Astrocyte of the spinal cord (primary cell): ENCODE measurements at regions not wholly inside any gene's neighbourhood (a gene's known extent, or its start where the extent isn't known, plus 50 kb on each side); places are given as distances from the start of the nearest gene placed in this dataset.

Source experiments
- DNase-seq: peaks from one replicate; pipeline ENCODE4 v3.0.0; 2011; ENCODE audit warnings: low read depth, low spot score
- H3K4me3 ChIP-seq: 2 replicates; pipeline ENCODE4 v1.5.1; 2011; ENCODE audit warnings: low read depth, mild to moderate bottlenecking, low read length, moderate library complexity
- in situ Hi-C: cut with HindIII; loops from 2 replicates; pipeline ENCODE4 v1.10.0; 2017; ENCODE audit warnings: low sequenced_read_pairs
- TF ChIP-seq, protein P1 (sequence below): IDR thresholded peaks from 2 replicates; pipeline ENCODE4 v1.5.1; 2012; ENCODE audit warnings: low read depth, mild to moderate bottlenecking, low read length, inconsistent platforms

DNA sequence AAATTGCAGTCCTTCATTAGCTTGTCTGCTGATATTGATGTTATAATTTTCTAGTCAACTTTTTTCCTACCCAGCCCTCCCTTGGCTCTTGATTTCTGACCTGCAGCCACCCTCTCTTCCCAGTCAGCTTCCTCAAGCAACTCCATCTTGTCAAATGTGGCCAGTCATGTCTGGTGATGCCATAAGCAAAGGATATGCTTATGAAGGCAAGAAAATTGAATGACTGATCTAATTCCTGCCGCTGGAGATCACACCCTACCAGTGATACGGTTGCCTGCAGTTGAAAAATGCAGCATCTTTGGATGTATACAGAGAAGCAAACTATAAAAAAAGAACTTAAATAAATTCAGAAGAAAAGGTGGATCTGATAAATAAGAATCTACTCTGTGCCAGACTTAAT is 297.1 kb upstream of the DAB1 start:
- DNase-seq = no peak
- in situ Hi-C loops = no loop called here
- TF ChIP-seq, protein P1, sequence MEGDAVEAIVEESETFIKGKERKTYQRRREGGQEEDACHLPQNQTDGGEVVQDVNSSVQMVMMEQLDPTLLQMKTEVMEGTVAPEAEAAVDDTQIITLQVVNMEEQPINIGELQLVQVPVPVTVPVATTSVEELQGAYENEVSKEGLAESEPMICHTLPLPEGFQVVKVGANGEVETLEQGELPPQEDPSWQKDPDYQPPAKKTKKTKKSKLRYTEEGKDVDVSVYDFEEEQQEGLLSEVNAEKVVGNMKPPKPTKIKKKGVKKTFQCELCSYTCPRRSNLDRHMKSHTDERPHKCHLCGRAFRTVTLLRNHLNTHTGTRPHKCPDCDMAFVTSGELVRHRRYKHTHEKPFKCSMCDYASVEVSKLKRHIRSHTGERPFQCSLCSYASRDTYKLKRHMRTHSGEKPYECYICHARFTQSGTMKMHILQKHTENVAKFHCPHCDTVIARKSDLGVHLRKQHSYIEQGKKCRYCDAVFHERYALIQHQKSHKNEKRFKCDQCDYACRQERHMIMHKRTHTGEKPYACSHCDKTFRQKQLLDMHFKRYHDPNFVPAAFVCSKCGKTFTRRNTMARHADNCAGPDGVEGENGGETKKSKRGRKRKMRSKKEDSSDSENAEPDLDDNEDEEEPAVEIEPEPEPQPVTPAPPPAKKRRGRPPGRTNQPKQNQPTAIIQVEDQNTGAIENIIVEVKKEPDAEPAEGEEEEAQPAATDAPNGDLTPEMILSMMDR = no peak
- no peak overlapping the region for H3K4me3 ChIP-seq

DNA sequence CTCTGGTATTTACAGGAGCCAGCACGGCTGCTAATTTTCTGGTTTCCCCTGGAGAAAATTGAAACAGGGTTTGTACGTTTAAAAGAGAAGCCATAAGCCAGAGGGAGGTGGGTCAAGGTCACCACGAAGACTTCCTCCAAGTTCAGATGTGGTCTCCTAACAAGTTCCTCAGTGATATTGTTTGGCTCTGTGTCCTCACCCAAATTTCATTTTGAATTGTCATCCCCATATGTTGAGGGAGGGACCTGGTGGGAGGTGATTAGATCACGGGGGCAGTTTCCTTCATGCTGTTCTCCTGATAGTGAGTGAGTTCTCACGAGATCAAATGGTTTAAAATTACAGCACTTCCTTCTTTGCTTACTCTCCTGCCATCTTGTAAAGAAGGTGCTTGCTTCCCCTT is 295.4 kb upstream of the DAB1 start:
- DNase-seq = no peak
- TF ChIP-seq, protein P1 = no peak
- H3K4me3 ChIP-seq = no peak overlapping the region
- in situ Hi-C loops = no loop called here

DNA sequence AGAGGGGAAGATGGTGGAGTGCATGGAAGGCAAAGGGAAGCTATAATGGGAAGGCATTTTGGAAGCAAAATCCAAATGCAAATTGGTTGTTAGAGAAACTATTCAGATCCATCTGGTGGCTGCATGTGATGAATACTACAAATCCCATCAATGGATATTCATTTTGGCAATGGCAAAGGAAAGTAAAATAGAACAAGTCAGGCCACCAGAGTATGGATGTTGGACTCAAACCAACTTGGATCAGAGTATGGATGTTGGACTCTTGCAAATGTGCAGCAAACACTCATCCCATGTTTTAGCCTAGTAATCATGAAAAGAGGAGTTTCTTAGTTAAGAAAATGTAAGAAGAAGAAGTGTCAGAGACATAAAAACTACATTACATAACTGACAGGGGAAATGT is 289.6 kb upstream of the DAB1 start:
- DNase-seq = no peak
- in situ Hi-C loops = no loop called here
- no peak overlapping the region for H3K4me3 ChIP-seq
- TF ChIP-seq, protein P1 = no peak

GRCh38 chr1:57712846-57713245 is 289.0 kb upstream of the DAB1 start:
- DNase-seq = no peak
- in situ Hi-C loops = no loop called here
- H3K4me3 ChIP-seq = no peak overlapping the region
- TF ChIP-seq, protein P1 = no peak

- DNase-seq = no peak
- TF ChIP-seq, protein P1 = no peak
- in situ Hi-C loops = no loop called here
- H3K4me3 ChIP-seq = no peak overlapping the region
Measured at GRCh38 chr1:57711326-57711725, 287.5 kb upstream of the DAB1 start.

- H3K4me3 ChIP-seq = no peak overlapping the region
- DNase-seq = no peak
- TF ChIP-seq, protein P1 = no peak
- in situ Hi-C loops = no loop called here
Measured at GRCh38 chr1:57707631-57708030, 283.8 kb upstream of the DAB1 start.

- in situ Hi-C loops = no loop called here
- TF ChIP-seq, protein P1 = no peak
- no peak overlapping the region for H3K4me3 ChIP-seq
- no peak for DNase-seq
Measured at GRCh38 chr1:57704811-57705210, 281.0 kb upstream of the DAB1 start.
